T-helper 1 cell (primary cell): ENCODE measurements at regions not wholly inside any gene's neighbourhood (a gene's known extent, or its start where the extent isn't known, plus 50 kb on each side); places are given as distances from the start of the nearest gene placed in this dataset.

ENCODE experiments used
- DNase-seq, 5 donors: peaks; one replicate each; pipeline ENCODE4 v3.0.0-alpha.2; 2012 to 2020

DNA sequence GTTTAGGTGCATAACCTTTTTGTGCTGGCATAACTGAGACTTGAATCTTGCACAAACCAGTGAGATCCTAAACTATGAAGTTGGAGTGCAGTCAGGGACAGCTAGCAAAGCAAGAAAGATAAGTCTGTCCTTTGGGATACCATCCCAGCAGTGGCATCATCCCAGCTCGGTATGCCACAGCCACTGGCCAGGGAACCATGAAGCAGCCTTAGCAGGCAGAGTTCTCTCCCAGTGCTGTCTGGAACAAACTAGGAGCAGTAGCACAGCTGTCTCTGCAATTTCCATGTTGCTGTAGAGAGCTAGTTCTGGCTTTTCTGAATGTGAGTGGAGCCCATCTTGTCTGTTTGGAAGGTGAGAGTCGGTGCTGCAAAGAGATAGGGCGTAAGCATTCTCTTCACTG, 130.3 kb downstream of the DTWD1 start:
- no peak for DNase-seq

DNA sequence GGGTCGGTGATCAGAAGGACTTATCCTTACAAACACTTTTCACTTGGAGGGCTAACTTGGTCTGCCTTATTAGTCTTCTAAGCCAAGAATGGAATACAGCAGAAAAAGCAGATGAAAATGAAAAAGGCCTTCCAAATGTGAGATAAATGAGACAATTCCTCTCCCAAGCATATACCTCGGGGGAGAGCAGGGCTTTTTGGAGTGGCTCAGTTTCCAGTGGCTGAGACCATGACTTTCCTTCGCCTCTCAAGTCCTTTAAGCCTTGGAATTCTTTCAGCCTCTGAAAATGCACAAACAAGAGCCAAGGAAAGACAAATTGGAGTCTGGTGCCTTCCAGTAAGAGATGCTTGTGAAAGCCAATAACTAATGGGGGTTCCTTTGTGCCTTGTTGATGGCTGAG, 130.9 kb downstream of the DTWD1 start:
- DNase-seq, result no peak

DNA sequence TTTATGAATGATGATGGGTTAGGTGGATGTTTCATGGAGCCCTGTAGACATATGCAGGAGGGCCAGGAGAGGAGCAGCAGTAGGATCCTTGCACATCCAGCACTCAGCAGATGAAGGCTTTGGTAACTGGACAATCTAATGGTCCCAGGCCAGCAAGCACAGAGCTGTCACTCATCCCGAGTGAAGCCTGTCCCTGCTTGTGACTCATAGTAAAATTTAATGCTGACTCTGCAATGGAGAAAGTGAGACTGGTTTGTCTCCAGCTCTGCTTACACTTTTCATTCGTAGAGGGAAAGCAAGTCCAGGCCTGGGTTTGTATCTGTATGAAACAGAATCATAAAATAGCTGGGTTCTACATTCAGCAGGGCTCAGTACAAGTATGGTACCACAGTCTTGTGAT, 131.7 kb downstream of the DTWD1 start:
- DNase-seq, result no peak

DNA sequence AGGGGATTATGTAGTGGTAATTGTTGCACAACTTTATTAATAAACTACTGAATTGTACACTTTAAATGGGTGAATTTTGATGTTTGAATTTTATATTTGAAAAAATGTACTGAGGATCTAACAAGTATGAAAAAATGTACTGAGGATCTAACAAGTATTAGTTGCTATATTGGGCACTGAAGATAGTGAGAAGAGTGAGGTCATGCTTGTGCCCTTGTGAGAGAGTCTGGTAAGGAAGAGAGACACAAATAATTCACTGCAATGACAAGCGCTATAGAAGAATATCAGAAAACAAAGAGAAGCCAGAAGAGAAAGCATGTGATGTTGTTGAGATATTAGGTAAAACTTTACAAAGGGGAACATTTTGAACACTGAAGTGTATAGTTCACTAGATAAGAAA, 137.6 kb downstream of the DTWD1 start:
- DNase-seq, result no peak

DNA sequence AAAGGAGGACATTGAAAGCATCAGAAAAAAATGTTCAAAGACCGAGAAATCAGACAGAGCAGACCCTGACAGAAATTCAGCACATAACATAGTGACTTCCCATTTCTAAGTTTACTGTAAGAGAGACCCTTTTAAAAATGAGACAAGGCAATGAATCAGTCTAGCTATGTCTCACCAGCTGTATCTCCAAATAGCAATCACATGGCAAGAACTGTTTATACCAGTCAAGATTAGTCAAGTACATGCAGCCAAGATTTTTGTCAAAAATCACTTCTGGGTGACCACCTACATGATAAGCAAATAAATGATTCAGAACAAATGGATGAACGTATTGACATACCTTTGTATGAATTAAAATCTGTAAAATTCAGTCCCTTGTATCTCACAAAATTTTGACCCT, 138.0 kb downstream of the DTWD1 start:
- no peak for DNase-seq

DNA sequence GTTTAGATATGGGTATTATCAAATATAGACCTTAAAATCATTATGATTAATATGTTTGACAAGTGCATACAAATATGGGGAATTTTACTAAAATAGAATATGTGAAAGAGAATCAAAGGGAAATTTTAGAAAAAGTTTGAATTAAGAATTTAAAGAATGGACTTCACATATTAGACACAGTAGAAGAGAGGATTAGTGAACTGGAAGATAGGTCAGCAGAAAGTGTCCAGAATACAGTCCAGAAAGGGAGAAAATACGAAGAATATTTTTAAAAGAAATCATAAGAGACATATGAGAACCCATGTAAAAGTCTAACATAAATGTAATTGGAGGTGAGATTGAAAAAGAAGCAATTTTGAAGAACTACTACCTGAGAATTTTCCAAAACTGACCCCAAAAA, 139.9 kb downstream of the DTWD1 start:
- no peak for DNase-seq

DNA sequence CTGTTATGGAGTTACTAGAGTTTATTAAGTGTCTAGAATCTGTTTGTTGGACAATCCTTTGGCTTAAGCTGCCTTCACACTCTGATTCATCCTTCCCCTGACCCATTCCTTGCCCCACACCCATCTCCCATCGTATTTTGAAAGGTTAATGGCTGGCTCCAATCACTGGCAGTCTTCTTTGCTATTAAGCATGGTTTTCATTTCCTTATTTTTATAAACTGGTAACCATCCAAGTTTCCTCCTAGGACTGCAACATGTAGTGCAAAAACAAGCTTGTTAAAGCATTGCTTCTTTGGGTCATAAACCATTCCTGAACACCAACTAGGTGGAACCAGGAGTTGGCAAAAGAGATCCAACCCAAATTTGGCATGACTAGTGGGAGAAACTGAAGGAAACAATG, 148.4 kb downstream of the DTWD1 start:
- no peak for DNase-seq

DNA sequence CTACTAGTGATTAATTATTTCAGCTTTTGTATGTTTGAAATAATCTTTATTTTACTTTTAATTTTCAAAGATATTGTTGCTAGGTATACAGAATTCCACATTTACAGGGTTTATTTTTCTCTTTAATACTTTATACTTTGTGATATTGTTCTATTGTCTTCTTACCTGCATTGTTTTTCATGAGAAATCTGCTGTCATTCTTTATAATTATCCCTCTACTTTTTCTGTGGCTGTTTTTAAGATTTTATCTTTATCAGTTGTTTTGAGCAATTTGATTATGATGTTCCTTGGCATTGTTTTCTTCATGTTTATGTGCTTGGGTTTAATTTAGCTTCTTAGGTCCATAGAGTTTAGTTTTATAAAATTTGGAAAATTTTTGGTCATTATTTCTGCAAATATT, 168.6 kb downstream of the DTWD1 start:
- DNase-seq, result no peak

DNA sequence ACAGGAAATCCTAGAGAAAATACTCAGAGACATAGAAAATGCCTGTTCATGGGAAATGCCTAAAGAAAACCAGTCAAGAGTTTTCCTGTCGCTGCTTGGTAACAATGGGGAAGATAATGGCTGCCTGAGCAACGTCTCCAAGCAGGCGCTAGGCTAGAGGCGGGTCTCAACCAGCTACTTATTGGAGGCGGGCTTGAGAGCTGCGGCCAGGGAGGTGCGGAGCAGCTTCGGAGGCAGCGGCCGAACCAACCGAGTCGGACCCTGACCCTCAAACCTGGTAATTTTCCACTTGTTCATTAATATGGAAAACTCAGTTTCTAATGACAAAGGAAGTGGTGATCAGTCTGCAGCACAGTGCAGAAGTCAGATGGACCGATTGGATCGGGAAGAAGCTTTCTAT, 173.1 kb downstream of the DTWD1 start:
- no peak for DNase-seq

DNA sequence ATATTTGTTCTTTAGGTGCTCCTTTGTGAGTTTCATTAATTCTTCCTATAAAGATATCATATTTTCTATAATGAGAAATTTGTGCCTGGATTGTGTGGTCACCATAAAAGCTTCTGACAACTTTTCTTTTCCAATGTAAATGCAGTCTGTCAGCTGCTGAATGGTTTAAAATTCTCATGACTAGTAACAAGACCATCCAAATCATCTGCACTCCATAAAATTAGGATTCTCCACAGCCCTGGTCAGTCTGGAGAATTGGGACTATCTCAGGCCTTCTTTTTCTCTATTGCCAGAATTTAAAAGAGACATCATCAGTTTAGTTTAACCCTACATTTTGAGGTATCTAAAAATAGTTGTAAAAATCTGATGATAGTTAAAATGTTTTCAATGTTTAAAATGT, 180.9 kb downstream of the DTWD1 start:
- no peak for DNase-seq
